Activated CD4-positive, alpha-beta T cell treated with anti-CD3 and anti-CD28 coated beads for 36 hours (primary cell): ENCODE measurements at regions not wholly inside any gene's neighbourhood (a gene's known extent, or its start where the extent isn't known, plus 50 kb on each side); places are given as distances from the start of the nearest gene placed in this dataset.

Experiments
- ATAC-seq: fragments of 200-7000 bp; cut with Tn5 transposase; one replicate; pipeline ENCODE4 v1.10.0; 2021; ENCODE audit warnings: mild to moderate bottlenecking, moderate library complexity
- CTCF ChIA-PET: fragments of 350-600 bp; sonication (Branson Sonifier 250); formaldehyde crosslinking; loops from one replicate; lab custom pipeline; 2021; ENCODE audit warnings: antibody characterized with exemption; lab: Charles Lee
- POLR2A ChIA-PET: fragments of 350-600 bp; sonication (Branson Sonifier 250); formaldehyde crosslinking; loops from one replicate; lab custom pipeline; 2021; ENCODE audit warnings: antibody characterized with exemption, inconsistent platforms; lab: Charles Lee
- DNase-seq: peaks from one replicate; pipeline ENCODE4 v3.0.0-alpha.2; 2020
- H3K27ac Mint-ChIP-seq: one replicate; pipeline ENCODE4 v1.8.0; 2021; ENCODE audit warnings: mixed read lengths
- H3K27me3 Mint-ChIP-seq: one replicate; pipeline ENCODE4 v1.8.0; 2021; ENCODE audit warnings: mixed read lengths
- H3K36me3 Mint-ChIP-seq: one replicate; pipeline ENCODE4 v1.8.0; 2021; ENCODE audit warnings: low read depth, mixed read lengths
- H3K4me1 Mint-ChIP-seq: one replicate; pipeline ENCODE4 v1.8.0; 2021; ENCODE audit warnings: mixed read lengths
- H3K4me3 Mint-ChIP-seq: one replicate; pipeline ENCODE4 v1.8.0; 2021; ENCODE audit warnings: mild to moderate bottlenecking, moderate library complexity, mixed read lengths
- H3K9me3 Mint-ChIP-seq: one replicate; pipeline ENCODE4 v1.8.0; 2021; ENCODE audit warnings: low read depth, mixed read lengths
- intact Hi-C, 2 experiments: fragments of 100-400 bp; cut with DNase I in 1 of 2; cut with micrococcal nuclease in 1 of 2; formaldehyde crosslinking; loops; one replicate each; pipeline versions ENCODE4 v1.14.2 to v1.15.1; 2022 to 2024; cut with DNase I, micrococcal nuclease

DNA sequence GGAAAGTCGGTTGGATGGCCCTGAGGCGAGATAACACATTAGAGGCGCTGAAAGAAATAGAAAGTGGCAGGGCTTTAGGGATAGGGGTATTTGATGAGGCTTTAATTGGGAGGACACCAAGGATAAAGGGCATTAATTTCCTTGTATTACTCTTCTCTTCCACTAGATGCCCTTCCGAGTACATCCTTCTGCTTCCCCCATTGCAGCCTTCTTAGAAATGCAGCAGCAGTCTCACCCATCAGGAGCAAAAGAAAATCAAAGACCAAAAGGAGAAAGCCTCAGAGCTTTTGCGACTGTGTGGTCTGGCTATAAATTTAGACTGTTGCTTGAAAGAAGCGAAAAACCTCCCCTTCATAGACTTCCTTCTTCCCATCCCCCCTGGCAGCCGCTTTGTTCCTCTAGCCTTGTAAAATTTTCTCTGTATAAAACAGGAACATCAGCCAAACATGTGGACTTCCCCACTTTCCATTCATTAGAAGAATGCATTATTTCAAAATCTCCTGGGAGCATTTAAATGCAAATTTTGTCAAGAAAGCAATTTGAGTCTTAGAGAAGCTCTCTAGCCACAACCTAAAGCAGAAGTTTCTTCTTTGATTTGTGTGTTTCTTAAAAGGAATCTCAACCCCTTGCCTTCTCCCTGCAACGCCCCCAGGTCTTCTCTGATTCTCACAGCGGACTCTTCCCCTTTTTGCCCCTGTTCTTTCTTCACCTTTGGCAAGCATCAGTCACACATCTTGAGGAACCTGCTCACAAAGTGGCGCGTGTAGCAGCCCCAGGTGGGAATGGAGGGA is 76.6 kb downstream of the NDUFS5 start:
- intact Hi-C loops = loop anchor here (1.0 to 10.0 kb wide), 7 partner anchors 82 to 622 kb away; no protein-coding TSS in a partner anchor
- ChIA-PET CTCF (interaction anchor here (0.6 to 2.1 kb wide), 5 partner anchors 61 to 557 kb away, joined by 3 to 11 read pairs (median 3); partner anchors contain the start of gene MACF1), POLR2A (no interaction called here)
- H3K27ac Mint-ChIP-seq = no peak overlapping the region
- DNase-seq = peak; percentile 50
- H3K9me3 Mint-ChIP-seq = no peaks in the 10 kb centered on the region
- H3K4me1 Mint-ChIP-seq = peaks cover 39% of the 10 kb centered on the region
- no peak overlapping the region for H3K4me3 Mint-ChIP-seq
- ATAC-seq = peak; percentile 34
- peaks cover 8% of the 10 kb centered on the region for H3K27me3 Mint-ChIP-seq
- no peaks in the 10 kb centered on the region for H3K36me3 Mint-ChIP-seq

DNA sequence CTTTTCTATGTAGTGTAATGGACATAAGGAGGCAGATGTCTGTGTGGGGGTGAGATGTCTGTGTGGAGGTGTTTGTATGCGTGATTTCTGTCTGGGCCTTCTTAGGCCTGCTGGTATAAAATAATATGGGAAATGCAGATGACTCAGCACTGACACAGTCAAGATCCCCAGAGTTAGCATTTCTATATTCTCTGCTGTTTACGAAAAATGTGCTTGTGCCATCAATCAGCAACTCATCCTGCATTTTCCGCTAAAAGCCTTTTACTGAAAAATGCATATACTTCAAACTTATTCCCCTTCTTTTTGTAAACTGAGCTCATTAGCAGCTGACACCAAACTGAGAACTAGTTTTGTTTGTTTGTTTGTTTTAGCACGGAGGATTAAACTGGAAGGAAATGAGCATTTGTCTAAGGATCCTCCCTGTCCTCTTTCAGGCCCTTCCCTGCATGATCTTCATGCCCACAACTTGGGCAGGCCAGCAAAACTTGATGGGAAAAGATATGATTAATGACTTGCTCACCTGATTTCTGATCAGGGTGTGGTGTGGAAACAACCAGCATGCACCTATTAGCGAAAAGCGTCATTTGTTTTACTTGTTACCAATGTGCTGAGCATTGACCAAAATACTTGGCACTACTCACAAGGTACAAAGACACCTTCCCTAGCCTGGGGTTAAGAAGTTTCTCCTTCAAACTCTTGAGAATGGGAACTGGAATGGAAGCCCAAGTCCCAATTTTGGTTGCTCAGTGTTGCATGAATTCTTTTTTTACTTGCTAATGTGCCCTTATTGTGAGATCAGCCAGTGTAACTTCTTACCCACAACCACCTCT is 77.4 kb downstream of the NDUFS5 start:
- ATAC-seq (peak; percentile 17), DNase-seq (no peak)
- Mint-ChIP-seq H3K27me3 (peaks cover 8% of the 10 kb centered on the region), H3K36me3 (no peaks in the 10 kb centered on the region), H3K27ac (no peak overlapping the region), H3K4me3 (peak overlapping the region; percentile 58), H3K9me3 (no peaks in the 10 kb centered on the region), H3K4me1 (peaks cover 37% of the 10 kb centered on the region)
- POLR2A ChIA-PET = no interaction called here
- CTCF ChIA-PET = interaction anchor here (0.6 to 2.1 kb wide), 10 partner anchors 27 to 554 kb away, joined by 3 to 11 read pairs (median 3); partner anchors contain the start of gene MACF1
- intact Hi-C loops = loop anchor here (2.0 to 10.0 kb wide), 6 partner anchors 81 to 621 kb away; partner anchors contain the start of gene BMP8A (in 1 of the 2)

DNA sequence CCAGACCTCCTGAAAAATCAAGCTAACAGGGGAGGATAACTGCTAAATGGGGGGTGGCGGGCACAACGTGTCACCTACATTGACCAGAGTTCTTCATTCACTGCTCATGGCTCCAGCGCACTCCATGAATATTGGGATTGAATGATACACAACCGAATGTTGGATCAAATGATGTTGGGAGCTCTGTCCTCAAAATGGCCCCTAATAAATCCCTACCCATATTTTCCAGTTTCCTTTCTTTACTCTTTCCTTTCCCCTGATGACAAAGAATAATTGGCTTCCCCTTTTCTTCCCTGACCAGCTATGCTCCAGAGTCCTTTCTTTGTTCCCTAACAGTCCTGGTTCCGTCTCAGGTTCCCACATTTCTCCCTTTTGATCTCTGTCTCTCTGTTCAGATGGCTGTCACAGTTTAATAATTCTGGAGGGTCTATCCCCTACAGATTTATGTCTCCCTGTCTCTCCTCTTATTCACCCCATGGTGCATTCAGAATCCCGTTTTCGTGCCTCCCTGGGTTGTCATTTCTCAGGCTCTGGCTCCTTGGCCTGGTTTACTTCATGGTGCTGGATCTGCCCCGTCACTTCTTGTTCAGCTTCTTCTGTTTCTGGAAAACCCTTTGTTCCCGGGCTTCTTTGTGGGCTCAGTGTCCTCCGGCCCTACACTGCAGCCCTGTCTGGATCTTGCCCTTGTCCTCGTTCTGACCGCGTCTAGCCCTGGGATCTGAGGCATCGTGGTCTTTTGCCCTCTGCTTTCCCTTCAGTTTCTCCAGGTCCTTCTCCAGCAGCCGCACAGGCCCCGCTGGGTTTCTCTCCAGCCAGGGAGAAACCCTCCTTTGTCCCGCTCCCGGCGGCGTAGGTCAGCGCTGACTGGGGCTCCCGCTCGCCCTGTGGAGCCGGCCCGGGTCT is 78.3 kb downstream of the NDUFS5 start:
- intact Hi-C loops = loop anchor here (1.0 to 10.0 kb wide), 4 partner anchors 154 to 620 kb away; partner anchors contain the start of gene BMP8A (in 1 of the 2)
- Mint-ChIP-seq H3K27me3 (peaks cover 8% of the 10 kb centered on the region), H3K4me1 (peaks cover 33% of the 10 kb centered on the region), H3K4me3 (peak overlapping the region; percentile 58), H3K9me3 (no peaks in the 10 kb centered on the region), H3K27ac (no peak overlapping the region), H3K36me3 (no peaks in the 10 kb centered on the region)
- ChIA-PET POLR2A (interaction anchor here (0.6 kb wide), 1 partner anchor 9 kb away, joined by 3 read pairs; no protein-coding TSS in a partner anchor), CTCF (interaction anchor here (0.6 to 2.1 kb wide), 7 partner anchors 26 to 553 kb away, joined by 3 to 11 read pairs (median 4); partner anchors contain the start of gene MACF1)
- DNase-seq (no peak), ATAC-seq (no peak)

DNA sequence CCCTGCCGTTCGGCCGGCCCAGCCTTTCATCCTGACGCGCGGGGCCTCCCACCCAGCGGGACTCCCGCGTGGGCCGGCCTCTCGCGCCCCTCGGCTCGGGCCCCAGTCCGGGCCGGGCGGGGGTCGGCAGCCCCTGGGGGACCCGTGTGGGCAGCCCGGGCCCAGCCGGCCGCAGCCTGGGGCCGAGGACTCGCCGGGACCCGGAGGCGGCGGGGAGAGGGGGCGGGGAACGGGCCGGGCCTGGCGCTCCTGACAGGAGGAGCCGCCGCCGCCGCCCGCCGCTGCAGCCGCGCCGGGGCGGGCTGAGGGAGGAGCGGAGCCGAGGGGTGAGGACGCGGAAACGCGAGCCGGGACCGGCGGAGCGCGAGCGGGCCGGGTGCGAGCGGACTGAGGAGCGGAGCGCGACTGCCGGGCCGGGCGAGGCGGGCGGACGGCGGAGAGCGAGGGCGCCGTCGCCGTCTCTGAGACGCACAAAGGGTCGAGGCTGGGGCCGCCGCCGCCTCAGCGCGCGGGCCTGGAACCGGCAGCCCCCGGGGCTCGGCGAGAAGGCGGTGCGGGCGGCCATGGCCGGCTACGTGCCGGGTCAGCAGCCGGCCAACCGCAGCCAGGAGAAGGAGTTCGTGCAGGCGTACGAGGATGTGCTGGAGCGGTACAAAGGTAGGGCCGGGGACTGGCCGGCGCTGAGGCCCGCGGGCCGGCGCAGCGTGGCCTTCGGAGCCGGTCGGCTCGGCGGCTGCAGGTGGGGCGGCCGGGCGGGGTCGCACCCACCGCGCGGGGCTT is 79.1 kb downstream of the NDUFS5 start:
- DNase-seq (peak; percentile 77), ATAC-seq (peak; percentile 75)
- ChIA-PET POLR2A (no interaction called here), CTCF (interaction anchor here (0.7 kb wide), 1 partner anchor 152 kb away, joined by 3 read pairs; no protein-coding TSS in a partner anchor)
- intact Hi-C loops = loop anchor here in 1 of 2 experiments (1.0 to 10.0 kb wide), 3 partner anchors 153 to 620 kb away; partner anchors contain the start of gene BMP8A
- no peak overlapping the region for H3K27ac Mint-ChIP-seq
- H3K36me3 Mint-ChIP-seq = no peaks in the 10 kb centered on the region
- H3K4me1 Mint-ChIP-seq = peaks cover 40% of the 10 kb centered on the region
- peaks cover 8% of the 10 kb centered on the region for H3K27me3 Mint-ChIP-seq
- H3K4me3 Mint-ChIP-seq = no peak overlapping the region
- no peaks in the 10 kb centered on the region for H3K9me3 Mint-ChIP-seq

DNA sequence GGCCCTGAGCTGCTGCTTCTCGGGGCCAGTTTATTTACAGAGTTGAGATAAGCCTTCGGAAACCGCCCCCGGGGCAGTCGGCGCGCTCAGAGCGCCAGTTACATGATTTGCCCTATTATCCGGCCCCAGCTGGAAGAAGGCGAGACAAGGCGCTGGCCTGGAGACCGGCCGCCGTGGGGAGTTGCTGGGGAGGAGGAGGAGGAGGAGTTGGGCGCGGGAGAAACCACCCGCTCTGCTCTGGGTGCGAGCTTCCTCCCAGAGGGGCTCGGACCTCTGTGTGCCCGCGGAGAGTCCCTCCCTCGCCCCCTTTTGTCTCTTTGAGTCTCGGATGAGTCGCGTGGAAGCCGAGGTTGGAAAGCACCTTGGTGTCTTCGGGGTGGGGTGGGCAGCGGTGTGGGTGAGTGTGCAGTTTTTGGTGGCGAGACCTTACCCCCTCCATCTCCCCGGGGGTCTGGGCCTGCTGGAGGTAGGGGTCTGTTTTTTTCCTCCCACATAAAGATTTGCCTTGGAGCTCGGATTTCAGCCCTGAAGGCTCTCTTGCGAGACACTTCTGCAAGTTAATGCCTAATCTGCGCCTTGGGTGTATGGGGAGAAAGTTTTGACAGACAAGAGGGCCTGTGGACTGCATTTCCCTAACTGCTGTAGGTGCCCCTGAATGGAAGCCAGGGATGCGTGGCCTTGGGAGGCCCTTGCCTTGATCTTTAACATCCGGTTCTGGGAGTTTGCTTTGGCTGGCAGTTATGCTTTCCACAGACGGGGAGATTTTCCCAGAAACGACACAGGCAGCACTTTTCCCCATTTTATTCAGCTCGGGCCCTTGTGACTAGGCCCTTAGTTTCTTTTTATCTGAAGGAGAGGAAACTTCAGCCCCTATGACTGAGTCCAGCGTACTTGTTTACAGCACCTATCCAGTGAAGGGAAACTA is 80.0 kb downstream of the NDUFS5 start:
- ATAC-seq (peak; percentile 16), DNase-seq (peak; percentile 53)
- Mint-ChIP-seq H3K27me3 (peaks cover 8% of the 10 kb centered on the region), H3K27ac (peak overlapping the region; percentile 64), H3K4me1 (peaks cover 45% of the 10 kb centered on the region), H3K4me3 (no peak overlapping the region), H3K36me3 (no peaks in the 10 kb centered on the region), H3K9me3 (no peaks in the 10 kb centered on the region)
- CTCF ChIA-PET = interaction anchor here (0.6 to 1.3 kb wide), 5 partner anchors 14 to 152 kb away, joined by 3 to 4 read pairs (median 3); no protein-coding TSS in a partner anchor
- intact Hi-C loops = loop anchor here in 1 of 2 experiments (1.0 to 10.0 kb wide), 3 partner anchors 152 to 619 kb away; partner anchors contain the start of gene BMP8A
- POLR2A ChIA-PET = no interaction called here

DNA sequence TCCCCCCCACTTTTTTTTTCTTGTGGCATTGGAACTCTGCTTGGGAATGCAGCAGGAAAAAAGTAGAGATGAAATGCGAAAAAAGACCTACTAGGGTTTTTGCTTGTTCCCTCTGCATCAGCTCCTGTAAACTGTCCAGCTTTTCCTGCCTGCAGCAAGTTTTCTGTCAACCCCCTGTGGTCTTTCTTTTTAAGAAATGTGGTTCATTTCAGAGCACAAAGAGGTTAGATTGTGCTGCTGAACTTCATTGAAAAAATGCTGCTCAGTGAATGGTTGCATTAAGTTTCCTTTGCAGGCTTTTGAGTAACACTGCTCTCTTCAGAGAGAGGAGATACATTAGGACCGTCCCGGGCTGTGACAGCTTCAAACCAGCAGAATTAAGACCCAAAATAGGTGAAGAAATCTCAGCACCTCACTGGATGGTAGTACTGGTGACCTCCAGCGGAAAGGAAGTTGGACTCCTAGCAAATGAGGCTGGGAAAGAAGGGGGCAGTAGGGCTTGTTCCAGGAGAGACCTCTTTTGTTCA is 80.7 kb downstream of the NDUFS5 start:
- Mint-ChIP-seq H3K27ac (no peak overlapping the region), H3K4me1 (peaks cover 45% of the 10 kb centered on the region), H3K27me3 (peaks cover 8% of the 10 kb centered on the region), H3K9me3 (no peaks in the 10 kb centered on the region), H3K4me3 (no peak overlapping the region), H3K36me3 (no peaks in the 10 kb centered on the region)
- ChIA-PET POLR2A (no interaction called here), CTCF (interaction anchor here (0.6 to 1.3 kb wide), 7 partner anchors 8 to 295 kb away, joined by 3 to 7 read pairs (median 3); no protein-coding TSS in a partner anchor)
- DNase-seq (no peak), ATAC-seq (no peak)
- intact Hi-C loops = loop anchor here in 1 of 2 experiments (10.0 kb wide), 1 partner anchor 618 kb away; no protein-coding TSS in a partner anchor

DNA sequence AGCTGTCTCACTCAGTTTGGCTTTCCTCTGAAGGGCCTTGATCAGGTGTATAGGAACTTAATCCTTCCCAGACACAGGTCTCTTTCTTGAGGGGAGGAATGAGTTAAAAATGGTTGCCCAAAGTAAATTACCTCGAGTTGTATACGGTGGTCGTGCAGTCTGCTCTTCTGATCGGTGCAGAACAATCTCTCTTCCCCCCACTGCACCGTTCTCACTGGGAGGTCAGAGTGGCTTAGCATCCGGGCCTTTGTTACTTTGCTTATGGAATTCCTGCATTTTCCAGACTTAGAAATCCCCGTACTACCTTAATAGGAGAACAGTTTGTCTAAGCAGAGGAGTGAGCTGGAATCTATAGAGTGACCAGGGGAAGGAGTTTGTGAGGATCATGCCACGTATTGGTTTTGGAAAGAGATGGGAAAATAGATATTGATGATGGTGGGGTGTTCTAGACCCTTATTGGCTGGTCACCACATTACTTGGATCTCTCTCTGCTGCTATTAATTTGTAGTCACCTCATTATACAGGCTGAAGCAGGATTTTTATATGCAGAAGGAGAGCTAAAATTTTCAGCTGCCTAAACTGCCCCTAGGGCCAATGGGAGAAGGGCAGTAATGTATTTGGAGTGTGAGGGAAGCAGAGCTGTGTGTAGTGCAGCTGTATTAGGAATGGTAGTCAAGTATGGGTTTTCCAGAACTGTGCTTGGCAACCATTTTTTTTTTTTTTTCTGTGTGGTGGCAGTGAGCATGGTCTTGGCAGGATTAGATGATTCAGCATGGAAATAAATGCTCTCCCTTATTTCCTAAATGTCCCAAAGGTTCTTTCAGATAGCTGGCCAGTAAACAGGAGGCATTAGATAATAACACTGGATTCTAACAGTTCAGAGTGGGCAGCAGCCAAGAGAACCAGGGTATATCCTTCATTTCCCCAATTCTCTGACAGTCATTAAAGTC is 81.5 kb downstream of the NDUFS5 start:
- ATAC-seq (no peak), DNase-seq (no peak)
- Mint-ChIP-seq H3K9me3 (no peaks in the 10 kb centered on the region), H3K4me3 (no peak overlapping the region), H3K4me1 (peaks cover 39% of the 10 kb centered on the region), H3K36me3 (no peaks in the 10 kb centered on the region), H3K27me3 (peaks cover 8% of the 10 kb centered on the region), H3K27ac (no peak overlapping the region)
- POLR2A ChIA-PET = no interaction called here
- intact Hi-C loops = loop anchor here in 1 of 2 experiments (10.0 kb wide), 1 partner anchor 617 kb away; no protein-coding TSS in a partner anchor
- CTCF ChIA-PET = interaction anchor here (0.6 to 1.6 kb wide), 8 partner anchors 9 to 295 kb away, joined by 3 to 8 read pairs (median 3); no protein-coding TSS in a partner anchor

DNA sequence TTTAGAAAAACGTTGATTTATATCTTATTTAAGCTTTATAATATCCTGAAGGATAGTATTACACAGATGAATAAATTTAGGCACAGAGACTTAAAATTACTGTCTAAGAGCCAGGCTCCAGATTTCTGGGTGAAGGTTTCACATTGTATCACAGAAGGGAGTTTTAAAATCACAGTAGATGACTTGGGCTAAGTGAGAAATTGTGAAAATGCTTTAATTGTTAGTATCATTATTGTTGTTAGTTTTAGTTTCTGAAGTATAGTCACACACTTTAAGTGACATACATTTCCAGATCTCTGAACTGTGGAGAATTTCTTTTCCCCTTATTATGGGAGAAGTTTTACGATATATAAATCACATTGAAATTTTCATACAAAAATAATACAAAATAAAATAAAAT is 83.5 kb downstream of the NDUFS5 start:
- no peak overlapping the region for H3K4me3 Mint-ChIP-seq
- no peak overlapping the region for H3K27ac Mint-ChIP-seq

More for the DNA sequence above, 83.5 kb downstream of the NDUFS5 start:
- peaks cover 19% of the 10 kb centered on the region for H3K4me1 Mint-ChIP-seq
- DNase-seq (no peak), ATAC-seq (peak; percentile 40)
- H3K27me3 Mint-ChIP-seq = peaks cover 8% of the 10 kb centered on the region
- no peaks in the 10 kb centered on the region for H3K36me3 Mint-ChIP-seq
- ChIA-PET CTCF (interaction anchor here (0.6 to 1.7 kb wide), 7 partner anchors 11 to 300 kb away, joined by 3 to 8 read pairs (median 3); no protein-coding TSS in a partner anchor), POLR2A (no interaction called here)
- H3K9me3 Mint-ChIP-seq = no peaks in the 10 kb centered on the region
- intact Hi-C loops = loop anchor here in 1 of 2 experiments (10.0 kb wide), 1 partner anchor 615 kb away; no protein-coding TSS in a partner anchor
